HuH-7 (cell line): ENCODE measurements at regions not wholly inside any gene's neighbourhood (a gene's known extent, or its start where the extent isn't known, plus 50 kb on each side); places are given as distances from the start of the nearest gene placed in this dataset.

Source experiments
- DNase-seq: peaks from one replicate; pipeline ENCODE4 v3.0.0; 2011; ENCODE audit warnings: low spot score

DNA sequence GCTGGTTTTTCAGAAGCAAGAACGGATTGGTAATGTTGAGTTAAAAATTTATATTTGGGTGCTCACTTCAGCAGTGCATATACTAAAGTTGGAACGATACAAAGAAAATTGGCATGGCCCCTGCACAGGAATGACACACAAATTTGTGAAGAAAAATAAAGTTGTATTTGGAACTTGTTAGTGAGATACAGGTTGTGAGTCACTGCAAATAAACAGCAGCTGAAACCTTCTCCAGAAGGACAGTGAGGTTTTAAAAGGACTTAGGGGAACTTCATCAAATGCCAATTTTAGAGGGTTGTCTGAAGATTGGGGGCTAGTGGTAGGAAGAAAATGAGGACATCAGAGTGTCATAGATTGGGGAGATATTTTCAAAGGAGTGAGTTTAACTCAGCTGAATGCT is 79.7 kb upstream of the ELOVL6 start:
- no peak for DNase-seq

DNA sequence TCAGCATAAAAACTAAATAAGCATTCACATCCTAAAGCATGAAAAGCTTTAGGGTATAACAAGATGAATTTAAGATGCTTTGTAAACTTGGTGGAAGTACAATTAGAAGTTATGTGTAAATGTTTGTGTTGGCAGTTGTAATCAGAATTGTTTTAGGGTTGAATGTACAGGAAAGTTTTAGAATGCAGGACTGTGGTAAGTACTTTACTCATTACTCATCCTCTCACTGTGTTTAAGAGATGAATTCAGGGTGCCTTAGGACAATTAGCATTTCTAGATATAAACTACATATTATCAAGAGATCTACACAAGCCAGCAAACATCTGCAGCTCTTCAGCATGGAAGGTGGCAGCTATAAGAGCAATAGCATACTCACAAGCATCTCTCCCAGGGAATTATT is 77.5 kb upstream of the ELOVL6 start:
- DNase-seq = no peak

- no peak for DNase-seq
These were observed 73.6 kb upstream of the ELOVL6 start for GRCh38 chr4:110271986-110272385.

GRCh38 chr4:110270492-110271197 is 72.2 kb upstream of the ELOVL6 start:
- no peak for DNase-seq

GRCh38 chr4:110268790-110269189 is 70.4 kb upstream of the ELOVL6 start:
- no peak for DNase-seq

DNA sequence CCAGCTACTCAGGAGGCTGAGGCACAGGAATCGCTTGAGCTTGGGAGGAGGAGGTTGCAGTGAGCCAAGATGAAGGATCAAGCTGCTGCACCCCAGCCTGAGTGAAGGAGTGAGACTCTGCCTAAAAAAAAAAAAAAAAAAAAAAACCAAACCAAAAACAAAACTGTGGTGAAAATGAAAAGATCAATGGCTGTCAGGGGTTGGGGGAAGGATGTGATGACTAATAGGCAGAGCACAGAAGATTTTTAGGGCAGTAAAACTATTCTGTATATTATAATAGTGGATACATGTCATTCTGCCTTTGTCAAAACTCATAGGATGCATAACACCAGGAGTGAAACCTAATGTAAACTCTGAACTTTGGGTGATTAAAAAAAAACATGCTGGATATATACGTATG is 69.9 kb upstream of the ELOVL6 start:
- no peak for DNase-seq

GRCh38 chr4:110266136-110266535 is 67.7 kb upstream of the ELOVL6 start:
- no peak for DNase-seq

- DNase-seq = no peak
These were observed 66.6 kb upstream of the ELOVL6 start for GRCh38 chr4:110265001-110265400.

- DNase-seq = no peak
These were observed 61.9 kb upstream of the ELOVL6 start for GRCh38 chr4:110260299-110260698.

DNA sequence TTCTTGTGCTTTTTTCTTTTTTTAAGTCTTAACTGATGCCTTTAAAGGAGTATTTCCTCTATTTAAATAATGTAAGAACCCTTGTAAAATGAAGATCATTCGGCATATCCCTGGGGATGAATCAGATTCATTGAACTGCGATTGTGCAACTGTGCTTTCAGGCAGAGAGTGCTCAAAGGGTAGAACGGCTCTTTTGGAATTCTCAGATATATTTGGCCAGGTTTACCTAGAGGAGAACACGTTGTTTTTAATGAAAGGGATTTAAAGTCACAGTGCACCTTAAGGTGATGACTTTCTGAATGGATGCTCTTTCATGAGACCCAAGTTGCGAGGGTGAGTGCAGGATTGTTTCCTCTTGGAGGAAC is 51.6 kb upstream of the ELOVL6 start:
- DNase-seq = no peak

- DNase-seq = no peak
These were observed 50.4 kb upstream of the ELOVL6 start for GRCh38 chr4:110248831-110249253.
